Dedifferentiated amniotic fluid mesenchymal stem cell (primary cell): ENCODE measurements at regions not wholly inside any gene's neighbourhood (a gene's known extent, or its start where the extent isn't known, plus 50 kb on each side); places are given as distances from the start of the nearest gene placed in this dataset.

ENCODE experiments used
- DNase-seq: peaks from one replicate; pipeline ENCODE4 v3.0.0-alpha.2; 2016; ENCODE audit errors: extremely low spot score

DNA sequence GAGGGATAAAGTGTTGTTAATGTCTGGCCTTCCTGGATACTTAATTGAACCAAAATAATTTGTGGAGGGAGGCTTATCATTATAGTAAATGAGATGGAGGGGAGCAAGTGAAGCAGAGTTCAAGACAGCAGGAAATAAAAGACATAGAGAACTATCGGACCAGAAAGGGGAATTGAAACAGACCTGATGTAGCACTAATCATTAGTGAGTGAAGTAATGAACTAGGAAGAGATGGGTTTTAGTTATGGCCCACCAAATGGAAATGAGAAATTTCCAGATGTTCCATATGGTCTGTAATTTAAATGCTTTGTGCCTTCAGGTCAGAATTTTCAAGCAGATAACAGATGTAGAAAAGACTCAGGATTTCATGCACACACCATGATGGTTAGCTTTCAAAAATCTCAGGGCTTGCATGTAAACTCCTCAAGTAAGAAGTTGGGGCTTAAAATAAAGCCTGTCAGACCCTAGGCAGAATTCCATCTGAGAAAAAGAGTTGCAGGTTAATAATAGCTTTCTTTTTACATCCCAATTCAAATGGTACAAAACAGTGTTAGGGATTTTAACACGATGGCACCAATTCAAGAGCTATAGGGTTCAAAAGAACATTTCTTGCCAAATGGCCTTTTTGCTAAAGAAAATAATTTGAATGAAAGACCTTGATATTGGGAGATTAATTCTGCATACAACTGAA is 355.8 kb downstream of the FSCB start:
- no peak for DNase-seq

DNA sequence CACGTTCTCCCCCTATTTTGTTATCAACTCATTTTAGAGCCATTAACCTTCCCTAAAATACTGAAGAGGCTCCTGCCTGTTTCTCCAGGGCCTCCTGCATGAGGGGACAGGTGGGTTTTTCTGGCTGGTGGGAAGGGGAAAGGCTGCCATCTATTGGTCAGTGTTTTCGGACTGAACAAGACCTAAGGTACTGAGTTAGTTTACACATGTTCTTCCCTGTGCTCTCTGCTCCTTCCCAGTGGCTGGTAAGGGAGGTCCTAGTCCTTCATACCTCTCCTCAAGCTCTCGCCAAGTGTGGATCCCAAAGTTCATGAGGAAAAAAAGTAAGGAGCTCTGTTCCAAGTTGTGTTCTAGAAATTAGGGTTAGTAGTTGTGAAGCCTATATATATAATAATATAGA is 357.5 kb downstream of the FSCB start:
- no peak for DNase-seq

DNA sequence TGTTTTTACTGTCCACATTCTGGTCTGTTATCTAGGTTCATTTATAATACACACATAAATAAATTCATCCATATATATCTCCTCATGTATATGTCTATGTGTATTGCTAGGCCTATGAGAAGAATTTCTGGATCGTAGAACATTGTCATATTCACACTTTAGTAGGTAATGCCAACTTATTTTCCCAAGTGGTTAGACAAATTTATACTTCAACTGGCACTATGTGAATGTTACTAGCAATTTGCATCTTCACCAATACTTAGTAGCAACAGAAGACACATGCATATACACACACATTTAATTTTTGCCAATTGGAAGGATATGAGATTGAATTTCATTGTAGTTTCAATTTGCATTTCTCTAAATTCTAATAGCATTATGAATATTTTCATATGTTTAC is 365.1 kb downstream of the FSCB start:
- no peak for DNase-seq

DNA sequence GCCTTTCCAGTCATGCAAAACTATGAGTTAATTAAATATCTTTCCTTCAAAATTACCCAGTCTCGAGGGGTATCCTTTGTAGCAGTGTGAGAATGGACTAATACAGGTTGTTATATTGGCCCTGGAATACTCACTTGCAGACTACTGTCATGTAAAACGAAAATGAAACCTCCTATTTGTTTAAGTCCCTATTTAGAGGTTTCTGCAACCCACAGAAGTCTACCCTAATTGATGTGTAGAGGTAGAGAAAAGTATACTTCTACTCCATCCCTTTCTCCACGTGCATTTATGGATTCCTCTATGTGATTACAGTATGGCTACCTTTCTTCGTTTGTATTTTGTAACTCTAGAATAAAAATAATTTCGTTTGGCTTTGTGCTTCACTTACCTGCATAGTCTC is 371.1 kb downstream of the FSCB start:
- no peak for DNase-seq

DNA sequence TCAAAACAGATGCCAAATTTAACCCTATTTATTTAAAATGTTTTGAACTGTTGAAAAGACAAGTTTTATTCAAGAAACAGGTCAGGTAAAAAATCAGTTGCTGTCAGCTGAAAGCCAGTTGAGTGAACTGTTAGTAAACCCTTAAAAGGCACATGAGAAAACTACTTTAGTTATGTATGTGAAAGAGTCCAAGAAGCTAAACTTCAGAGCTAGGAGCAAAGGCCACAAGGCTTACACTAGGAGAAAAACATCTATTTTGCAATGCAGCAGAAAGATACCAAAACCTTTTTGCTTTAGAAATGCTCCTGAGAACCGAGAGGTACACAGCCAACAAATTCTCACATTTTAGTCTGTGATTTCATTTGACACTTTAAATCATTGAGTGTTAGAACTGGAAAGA is 375.2 kb downstream of the FSCB start:
- DNase-seq, result no peak

DNA sequence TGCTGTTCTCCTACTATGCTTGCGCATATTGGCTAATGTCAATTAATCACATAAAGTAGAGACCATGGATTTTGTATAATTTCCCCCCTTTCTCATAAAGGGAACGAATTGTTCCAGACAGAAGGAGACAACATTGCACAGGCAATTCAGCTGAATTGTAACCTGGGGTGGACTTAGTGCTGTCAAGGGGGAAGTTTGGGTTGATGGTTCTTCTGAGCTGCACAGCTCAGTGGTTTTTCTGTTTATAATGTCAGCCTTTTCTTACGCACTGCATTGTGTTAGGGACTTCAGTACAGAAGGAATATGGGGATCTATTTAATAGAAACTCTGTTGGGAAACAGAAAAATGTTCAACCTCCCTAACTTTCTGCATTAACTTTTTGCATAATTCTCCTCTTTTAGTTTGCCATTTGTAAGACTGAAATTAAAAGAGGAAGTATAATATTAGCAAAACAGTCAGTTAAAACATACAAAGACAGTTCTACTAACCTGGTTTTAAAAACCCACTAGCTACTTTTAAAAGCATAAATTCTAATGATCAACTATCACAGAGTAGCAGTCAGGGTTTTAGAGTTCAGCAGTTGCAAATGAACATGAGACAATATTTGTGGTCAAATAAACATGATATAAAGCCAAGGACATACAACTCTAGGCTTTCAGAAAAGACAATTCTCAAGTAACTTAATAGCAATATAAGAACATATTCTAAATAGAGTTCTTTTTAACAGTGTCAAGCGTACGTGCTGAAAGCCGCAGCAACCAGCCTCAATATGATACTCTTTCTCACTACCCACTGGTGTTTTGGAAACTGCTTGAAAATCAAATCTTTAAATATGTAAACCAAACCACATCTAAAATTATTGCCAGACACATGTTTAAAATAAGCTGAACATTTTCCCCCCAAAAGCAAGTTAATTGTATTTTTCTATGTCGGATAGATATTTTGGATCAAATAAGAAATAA is 393.0 kb downstream of the FSCB start:
- DNase-seq, result no peak

DNA sequence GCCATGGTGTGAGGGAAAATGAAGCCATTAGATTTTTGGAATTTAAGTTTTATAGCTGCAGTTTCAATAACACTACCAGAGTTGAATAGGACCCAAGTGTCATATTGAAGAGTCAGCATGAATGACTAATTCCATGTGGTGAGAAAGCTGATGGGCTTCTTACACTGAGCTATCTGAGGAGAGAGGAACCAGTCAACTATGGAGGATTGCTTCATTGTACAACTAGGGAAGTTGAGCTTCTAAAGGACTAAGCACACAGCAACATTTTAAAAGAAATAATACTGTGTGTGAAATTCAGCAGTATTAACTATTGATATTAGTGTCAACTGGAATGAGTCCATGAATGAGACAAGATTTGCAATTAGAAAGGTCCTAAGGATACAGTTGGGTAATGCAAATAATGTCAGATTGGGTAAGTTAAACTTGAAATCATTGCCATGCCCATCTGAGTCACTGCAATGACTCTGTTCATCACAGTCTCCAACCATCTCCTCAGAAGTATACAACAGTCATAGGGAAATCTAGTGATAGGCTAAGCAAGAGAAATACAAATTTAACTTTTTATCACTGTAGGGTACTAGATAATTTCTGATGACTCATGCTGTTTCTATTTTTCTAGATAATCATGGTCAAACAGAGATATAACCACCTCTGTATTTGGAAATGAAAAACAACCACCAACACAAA is 394.2 kb downstream of the FSCB start:
- DNase-seq, result no peak

DNA sequence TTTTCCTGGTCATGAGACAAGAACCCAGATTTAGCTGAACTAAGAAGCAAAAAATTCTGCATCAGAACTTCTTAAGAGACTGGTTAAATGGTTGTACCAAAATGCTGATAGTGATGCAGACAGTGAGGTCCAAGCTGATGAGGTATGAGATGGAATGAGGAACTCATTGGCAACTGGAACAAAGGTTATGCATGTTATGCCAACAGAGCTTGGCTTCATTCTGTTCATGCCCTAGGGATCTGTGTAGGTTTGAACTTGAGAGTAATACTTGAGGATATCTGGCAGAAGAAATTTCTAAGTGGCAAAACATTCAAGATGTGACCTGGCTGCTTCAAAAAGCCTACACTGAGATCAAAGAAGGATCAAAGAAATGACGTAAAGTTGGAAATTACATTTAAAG is 398.0 kb downstream of the FSCB start:
- DNase-seq, result no peak

DNA sequence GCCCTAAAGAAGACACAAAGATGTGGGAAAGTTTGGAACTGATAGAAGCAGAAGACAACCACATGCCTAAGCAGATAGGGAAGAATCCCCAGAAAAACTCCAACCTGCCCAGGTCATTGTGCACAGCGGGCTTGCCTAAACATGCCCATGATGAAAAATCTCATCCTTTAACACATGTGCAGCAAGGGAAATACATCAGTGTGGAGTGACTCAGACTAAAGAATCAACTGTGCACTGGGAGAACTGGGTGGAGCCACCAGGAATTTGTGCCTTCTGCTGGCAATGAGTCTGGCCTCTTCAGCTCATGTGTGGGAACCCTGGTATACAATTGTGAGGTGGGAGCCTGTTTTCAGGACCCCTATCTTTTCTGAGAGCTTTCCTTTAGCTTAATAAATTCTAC is 398.5 kb downstream of the FSCB start:
- DNase-seq, result no peak

DNA sequence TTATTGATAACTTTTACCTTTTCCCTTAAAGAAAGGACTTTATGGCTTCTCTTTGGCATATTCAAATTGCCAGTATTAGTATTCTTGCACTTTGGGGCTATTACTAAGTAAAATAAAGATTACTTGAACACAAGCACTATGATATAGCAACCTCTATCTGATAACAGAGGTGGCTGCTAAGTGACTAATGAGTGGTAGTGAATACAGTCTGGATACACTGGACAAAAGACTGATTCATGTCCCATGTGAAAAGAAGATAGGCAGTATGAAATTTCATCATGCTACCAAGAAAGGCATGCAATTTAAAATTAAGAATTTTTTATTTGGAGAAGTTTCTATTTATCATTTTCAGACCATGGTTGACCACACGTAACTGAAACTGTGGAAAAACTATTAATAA is 399.9 kb downstream of the FSCB start:
- no peak for DNase-seq

DNA sequence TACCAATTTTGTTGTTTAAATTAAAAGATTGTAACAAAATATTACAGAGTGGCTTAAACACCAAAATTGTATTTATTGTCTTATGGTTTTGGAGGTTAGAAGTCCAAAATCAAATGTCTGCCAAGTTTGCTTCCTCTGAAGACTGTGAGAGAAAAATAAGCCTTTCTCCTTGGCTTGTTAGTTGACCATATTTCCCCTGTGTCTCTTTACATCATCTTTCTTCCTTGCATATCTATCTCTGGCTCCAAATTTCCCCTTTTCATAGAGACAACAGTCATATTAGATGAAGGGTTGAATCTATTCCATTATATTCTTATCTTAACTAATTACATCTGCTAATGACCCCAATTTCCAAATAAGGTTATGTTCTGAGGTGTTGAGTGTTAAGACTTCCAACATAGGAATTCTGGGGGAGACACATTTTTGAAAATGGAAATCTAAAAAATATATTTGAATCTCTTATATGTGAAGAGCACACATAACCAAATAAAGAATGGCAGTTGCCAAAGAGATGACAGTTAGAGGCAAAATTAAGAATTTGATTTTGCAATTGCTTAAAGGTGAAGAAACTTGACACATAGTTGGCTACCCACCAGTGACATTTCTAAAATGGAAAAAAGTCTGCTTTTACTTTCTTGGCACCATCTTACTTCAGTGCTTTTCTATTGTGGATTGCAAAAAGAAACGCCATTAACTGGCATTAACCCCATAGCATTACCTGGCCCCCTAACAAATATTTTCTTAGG is 407.2 kb downstream of the FSCB start:
- DNase-seq, result no peak

DNA sequence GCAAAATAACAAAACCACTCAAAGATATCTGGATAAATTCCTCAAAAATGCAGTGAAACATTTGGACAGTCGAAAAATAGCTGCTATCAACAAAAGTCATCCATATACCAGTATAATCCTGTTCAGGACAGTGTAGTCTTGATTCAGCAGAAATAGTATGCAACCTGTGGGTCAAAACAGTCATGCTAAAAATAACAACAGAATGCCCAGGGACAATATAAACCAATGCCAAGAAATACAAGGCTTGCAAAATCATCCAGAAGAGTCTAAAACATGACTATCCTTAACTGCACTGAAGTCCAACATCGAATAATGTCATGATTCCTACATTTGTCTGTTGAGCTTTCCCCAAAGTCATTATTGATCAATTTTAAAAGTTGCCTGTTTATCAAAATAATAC is 425.9 kb downstream of the FSCB start:
- DNase-seq, result no peak

DNA sequence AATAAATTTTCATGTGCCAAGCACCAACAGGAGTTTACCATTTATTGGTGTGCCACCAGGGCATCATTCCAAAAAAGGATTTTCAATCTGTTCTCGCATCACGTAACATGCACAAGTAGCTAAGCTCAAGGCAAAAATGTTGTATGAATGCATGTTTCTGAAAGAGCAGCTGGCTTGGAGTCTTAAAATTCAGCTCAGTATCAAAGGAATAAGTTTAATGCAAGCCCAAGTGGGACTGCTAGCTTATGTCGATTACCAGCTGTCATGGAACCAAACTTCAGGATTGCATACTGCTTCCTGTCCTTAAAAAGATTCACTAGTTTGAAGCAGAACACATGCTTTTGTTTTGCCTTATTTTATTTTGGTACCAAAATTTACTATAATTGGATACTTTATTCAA is 437.0 kb downstream of the FSCB start:
- DNase-seq, result no peak

DNA sequence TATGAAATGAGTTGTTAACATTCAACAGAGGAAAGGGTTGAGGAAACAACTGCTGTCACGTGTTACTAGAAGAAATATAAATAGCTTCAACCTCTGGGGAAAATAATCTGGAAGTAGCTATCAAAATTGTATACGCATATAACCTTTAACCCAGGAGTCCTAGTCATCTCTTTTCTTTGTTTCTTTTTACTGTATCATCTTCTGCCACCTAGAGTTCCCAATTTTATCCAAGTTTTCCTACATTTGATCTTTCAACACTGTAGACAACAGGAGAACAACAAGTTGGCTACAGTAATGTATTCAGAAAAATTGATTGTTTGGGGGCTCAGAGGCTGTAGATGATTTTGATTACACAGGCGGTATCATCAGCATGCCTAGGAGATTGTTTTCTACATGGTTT is 453.7 kb downstream of the FSCB start:
- no peak for DNase-seq

DNA sequence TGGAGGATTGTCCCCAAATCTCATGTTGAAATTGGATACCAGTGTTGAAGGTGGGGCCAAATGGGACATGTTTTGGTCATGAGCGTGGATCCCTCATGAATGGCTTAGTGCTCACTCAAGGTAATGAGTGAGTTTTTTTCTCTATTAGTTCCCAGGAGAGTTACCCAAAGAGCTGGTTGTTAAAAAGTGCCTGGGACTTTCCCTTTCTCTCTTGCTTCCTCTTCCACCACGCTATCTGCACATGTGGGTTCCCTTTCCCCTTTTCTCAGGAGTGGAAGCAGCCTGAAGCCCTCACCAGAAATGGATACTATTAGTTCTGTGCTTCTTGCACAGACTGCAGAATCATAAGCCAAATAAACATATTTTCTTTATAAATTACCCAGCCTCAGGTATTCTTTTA is 465.4 kb downstream of the FSCB start:
- DNase-seq, result no peak

DNA sequence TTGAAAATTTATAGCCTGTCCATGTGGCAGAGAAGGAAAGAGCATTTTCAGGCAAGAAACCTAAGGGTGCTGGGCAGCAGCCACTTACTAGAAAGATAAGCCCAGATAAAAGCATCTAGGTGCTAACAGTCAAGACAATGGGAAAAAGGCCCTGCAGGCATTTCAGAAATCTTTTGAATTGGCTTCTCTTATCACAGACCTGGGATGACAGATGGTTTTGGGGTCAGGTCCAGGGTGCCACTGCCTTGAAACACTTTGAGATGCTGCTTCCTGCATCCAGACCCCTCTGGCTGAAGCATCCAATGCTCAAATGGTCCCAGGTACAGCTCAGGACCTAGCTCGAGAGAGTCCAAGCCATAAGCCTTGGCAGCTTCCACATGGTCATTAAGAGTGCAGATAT is 466.5 kb downstream of the FSCB start:
- no peak for DNase-seq

DNA sequence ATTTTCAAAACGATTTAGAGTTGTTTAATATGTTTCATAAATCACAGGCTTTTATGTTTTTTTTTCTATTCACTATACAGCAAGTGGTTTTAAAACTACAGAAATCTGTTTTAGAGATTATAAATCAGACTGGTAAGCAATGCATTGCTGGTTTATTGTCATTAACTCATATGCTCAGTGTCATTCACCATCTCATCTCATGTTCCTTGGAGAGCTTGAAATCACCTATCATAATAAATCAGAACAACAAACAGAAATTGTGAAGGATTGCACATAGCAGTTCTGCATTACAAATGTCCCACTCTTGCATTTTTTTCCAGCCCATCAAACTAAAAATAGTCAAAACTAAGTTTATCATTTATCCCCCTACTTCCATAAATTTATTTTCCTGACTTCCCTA is 470.8 kb downstream of the FSCB start:
- no peak for DNase-seq

DNA sequence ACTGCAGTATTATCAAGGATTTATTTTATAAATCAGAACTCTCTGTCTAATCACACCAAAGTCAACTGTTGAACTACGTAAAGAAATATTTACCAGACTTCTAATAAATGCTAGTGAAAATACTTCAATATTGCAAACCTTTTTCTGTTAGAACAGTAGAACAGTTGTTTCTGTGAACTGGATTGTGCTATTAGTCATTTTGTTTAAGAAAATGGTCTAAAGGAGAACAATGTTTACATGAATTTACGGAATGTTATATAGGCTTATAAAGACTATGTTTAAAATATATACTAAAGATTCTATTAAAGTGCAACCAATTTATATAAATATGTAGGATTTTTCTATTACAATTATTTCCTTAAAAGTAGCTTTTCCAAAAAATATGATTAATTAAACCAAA is 471.4 kb downstream of the FSCB start:
- DNase-seq, result no peak

DNA sequence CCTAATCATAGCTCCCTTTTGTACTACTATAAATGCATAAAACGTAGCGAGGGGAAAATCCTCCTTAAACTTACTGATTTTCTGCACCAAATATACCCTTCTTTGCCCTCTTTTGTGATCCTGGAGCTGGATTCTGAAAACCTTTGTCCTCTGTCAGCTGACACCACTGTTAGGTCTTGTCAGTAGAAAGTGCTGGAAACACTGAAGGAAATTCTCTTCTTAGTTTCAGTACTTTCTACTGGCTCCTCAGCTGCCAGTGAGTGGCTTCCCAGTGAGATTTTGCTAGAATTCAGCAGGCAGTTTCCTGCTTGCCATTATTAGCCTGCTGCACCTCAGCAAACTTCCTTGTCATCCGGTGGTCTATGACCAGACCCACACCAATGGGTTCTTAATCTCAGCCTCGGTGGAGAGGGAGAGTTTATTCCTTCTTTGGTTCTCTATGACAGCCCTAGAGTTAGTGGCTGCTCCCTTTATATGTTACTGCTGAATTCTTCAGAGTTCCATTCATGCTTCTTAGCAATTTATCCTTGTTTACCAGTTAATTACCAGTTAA is 476.2 kb downstream of the FSCB start:
- no peak for DNase-seq

DNA sequence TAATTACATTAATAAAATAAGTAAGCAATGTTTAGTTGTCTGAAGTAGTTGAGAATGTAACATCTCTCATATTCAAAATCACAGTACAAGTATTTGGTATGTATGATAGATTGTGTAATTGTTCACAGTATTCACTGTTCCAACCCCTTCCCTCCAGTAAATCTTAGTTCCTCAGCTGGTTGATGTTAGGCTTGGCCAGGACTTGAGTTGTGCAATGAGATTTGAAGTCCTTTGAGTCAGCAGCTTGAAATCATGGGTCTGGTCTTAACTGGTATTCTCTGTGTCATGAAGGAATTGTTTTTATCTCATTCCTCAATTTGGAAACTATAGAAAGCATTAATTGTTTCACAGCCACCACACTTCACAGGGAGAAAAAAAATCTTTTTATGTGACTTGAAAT is 477.1 kb downstream of the FSCB start:
- no peak for DNase-seq

DNA sequence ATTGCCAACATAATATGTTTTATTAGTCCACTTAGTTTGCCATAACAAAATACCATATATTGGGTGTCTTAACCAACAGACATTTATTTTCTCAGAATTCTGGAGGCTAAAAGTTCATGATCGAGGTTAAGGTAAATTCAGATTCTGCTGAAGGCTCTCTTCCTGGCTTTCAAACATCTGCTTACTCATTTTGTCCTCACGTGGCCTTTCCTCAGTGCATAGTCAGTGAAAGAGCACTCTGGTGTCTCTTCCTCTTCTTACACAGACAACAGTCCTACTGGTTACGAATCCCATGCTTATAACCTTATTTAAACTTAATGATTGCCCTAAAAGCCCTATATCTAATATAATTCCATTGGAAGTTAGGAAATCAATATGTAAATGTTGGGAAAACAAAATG is 479.7 kb downstream of the FSCB start:
- DNase-seq, result no peak

DNA sequence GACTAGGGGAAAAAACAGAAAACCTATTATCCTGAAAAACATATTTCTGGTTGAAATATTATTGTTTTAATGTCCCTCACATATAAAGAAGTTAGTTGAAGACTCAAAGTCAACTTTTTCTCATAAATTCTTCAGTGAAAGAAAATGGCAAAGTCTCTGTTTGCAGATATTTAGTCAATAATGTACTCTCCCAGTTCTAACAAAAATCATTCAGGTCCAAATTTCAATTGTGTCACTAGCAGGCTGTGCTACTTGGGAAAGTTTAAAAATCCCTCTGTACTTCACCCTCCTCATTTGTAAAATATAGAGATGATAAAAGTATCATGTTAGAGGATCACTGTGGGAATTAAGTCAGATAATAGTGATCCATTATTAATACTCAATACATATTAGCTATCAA is 496.5 kb downstream of the FSCB start:
- no peak for DNase-seq
